Choroid plexus epithelial cell (primary cell): ENCODE measurements at regions not wholly inside any gene's neighbourhood (a gene's known extent, or its start where the extent isn't known, plus 50 kb on each side); places are given as distances from the start of the nearest gene placed in this dataset.
"Not testable (repeated sequence)": the region's sequence is repeated elsewhere in the genome, so short reads cannot be mapped to it uniquely, and the experiment has no call there.

Experiments used
- DNase-seq: peaks from one replicate; pipeline ENCODE4 v3.0.0-alpha.2; 2010; ENCODE audit warnings: low read depth
- H3K4me3 ChIP-seq: 2 replicates; pipeline ENCODE4 v1.5.1; 2011; ENCODE audit warnings: low read depth, mild to moderate bottlenecking, control low read depth, low read length, moderate library complexity
- TF ChIP-seq, protein P1 (sequence below): conservative IDR thresholded peaks from 2 replicates; pipeline ENCODE4 v1.5.1; 2011; ENCODE audit warnings: low read depth, mild to moderate bottlenecking, control low read depth, inconsistent platforms, low read length, moderate library complexity

DNA sequence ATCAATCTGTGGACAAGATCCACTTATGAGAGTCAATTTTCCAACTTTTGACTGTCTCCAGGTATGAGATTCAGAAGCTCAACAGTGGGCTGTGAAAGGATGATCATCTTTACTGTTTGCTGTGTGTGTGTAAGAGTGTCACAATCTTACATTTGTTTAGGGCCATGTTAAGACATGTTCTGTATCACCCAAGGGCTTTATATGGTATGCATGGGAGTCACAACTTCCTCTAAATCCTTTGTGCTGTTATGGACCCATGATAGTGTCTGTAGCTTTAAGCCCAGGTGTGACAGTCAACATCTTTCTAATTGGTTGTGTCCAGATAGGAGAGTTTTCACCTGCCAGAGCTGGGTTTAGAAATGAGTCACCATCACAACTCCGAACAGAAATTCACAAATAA, 70.2 kb downstream of the ZNF726 start:
- DNase-seq, H3K4me3 ChIP-seq: not testable (repeated sequence)

DNA sequence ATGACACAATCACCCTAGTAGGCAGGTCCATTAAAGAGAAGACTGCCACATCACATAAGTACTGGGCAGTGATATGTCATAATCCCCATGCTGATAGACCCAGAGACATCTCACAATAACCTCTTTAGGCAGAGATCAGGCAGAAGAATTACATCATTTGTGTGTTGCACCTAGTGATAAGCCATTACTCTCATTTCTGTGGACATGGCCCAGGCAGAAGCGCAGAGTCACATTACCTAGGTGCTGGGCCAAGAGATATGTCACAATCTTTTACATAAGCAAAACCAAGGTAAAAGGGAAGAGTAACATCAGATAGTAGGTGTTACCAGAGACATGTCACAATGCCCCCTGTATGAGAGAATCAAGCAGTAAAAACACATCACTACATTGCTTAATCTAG, 71.9 kb downstream of the ZNF726 start:
- TF ChIP-seq, protein P1, sequence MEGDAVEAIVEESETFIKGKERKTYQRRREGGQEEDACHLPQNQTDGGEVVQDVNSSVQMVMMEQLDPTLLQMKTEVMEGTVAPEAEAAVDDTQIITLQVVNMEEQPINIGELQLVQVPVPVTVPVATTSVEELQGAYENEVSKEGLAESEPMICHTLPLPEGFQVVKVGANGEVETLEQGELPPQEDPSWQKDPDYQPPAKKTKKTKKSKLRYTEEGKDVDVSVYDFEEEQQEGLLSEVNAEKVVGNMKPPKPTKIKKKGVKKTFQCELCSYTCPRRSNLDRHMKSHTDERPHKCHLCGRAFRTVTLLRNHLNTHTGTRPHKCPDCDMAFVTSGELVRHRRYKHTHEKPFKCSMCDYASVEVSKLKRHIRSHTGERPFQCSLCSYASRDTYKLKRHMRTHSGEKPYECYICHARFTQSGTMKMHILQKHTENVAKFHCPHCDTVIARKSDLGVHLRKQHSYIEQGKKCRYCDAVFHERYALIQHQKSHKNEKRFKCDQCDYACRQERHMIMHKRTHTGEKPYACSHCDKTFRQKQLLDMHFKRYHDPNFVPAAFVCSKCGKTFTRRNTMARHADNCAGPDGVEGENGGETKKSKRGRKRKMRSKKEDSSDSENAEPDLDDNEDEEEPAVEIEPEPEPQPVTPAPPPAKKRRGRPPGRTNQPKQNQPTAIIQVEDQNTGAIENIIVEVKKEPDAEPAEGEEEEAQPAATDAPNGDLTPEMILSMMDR = no peak
- H3K4me3 ChIP-seq = no peak overlapping the region
- no peak for DNase-seq

DNA sequence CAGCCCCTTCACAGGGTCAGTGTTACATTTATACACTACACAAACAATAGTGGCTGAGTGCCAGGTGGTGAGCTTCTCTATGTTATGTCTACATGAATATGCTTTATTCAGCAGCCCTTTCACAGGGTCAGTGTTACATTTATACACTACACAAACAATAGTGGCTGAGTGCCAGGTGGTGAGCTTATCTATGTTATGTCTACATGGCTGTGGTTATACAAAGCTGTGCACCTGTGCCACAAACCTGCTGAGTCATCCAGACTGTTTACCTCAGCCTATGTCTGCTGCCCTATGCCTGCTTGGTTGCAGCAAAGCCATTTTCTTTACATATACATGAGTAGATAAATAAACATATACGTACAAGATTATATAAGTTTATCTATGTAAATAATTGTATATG, 76.5 kb downstream of the ZNF726 start:
- DNase-seq = peak; percentile 4
- TF ChIP-seq, protein P1 = no peak
- no peak overlapping the region for H3K4me3 ChIP-seq

DNA sequence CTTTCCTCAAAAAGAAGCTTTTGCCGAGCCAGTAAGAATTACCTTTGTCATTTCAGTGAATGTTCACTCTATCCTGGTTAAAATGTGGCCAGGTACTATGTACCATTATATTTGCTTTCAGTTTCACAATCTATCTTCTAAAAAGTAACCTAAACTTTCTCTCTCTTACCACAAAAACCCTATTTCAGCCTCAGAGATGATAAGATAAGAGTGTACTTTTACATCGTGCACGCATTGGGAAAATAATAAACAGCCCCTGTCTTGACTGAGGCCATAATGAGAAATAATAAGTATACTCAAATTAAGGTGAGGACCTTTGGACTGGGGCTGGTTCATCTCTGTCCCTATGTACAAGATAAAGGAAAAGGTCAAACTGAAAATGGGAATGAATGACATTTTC, 77.7 kb downstream of the ZNF726 start:
- TF ChIP-seq, protein P1 = no peak
- no peak overlapping the region for H3K4me3 ChIP-seq
- DNase-seq = no peak

DNA sequence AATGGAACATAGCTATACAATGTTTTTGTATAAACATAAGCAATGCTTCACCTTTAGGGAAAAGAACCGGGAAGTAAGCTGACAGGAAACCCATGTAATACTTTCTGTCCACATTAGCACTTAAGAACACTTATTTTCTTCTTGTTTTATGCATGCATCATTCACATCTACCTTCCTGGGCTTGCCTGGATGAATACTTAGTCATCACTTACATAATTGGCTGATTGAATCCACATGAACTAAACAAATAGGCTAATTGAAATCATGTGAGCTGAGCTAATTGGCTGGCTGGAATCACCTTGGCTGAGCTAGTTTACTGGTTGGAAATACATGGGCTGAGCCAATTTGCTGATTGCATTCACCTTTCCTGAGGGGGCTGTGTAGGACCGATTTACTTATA, 78.8 kb downstream of the ZNF726 start:
- TF ChIP-seq, protein P1 = no peak
- no peak for DNase-seq

DNA sequence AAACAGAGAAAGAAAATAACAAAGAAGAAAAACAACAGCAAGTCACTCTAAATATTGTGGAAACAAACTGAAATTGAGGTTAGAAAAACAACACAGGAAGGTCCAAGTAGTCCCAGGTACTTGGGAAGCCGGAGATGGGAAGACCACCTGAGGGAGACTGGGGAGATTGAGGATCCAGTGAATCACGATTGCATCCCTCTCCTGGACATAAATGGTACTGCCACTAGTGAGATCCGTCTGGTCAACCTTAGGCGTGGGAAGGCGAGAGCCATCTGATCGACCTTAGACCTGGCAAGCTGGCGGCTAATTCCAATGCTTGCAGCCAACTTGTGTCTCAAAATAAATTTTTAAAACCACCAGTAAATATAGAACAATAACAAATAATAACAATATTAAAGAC, 81.9 kb downstream of the ZNF726 start:
- peak; percentile 14 for DNase-seq
- H3K4me3 ChIP-seq = no peak overlapping the region
- TF ChIP-seq, protein P1 = peak; percentile 53

More for the DNA sequence above, 78.8 kb downstream of the ZNF726 start:
- no peak overlapping the region for H3K4me3 ChIP-seq

DNA sequence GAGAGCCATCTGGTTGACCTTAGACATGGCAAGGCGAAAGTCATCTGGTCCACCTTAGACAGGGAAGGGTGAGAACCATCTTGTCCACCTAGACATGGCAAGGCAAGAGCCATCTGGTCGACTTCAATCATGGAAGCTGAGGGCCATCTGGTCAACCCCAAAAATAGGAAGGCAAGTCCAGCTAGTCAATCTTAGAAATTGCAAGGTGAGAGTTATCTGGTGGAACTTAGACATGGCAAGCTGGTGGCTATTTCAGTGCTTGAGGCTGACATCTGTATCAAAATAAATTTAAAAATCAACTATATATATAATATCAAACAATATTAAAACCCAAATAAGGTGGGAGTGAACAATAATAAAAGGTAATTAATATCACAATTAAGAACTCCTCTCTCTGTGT, 83.9 kb downstream of the ZNF726 start:
- H3K4me3 ChIP-seq = no peak overlapping the region
- TF ChIP-seq, protein P1 = no peak
- no peak for DNase-seq
